WTC11 (cell line): ENCODE measurements at regions not wholly inside any gene's neighbourhood (a gene's known extent, or its start where the extent isn't known, plus 50 kb on each side); places are given as distances from the start of the nearest gene placed in this dataset.

Experiments used
- AFF4 ChIP-seq: sonication (generic); formaldehyde crosslinking; IDR thresholded peaks from 2 replicates; pipeline ENCODE4 v1.8.1; 2023; ENCODE audit warnings: mild to moderate bottlenecking, missing genetic modification reagents, borderline replicate concordance
- ATF3 ChIP-seq: sonication (generic); formaldehyde crosslinking; conservative IDR thresholded peaks from 2 replicates; pipeline ENCODE4 v1.8.1; 2022; ENCODE audit warnings: mild to moderate bottlenecking, missing genetic modification reagents
- CREB1 ChIP-seq: sonication (generic); formaldehyde crosslinking; IDR thresholded peaks from 2 replicates; pipeline ENCODE4 v1.8.0; 2023; ENCODE audit warnings: mild to moderate bottlenecking, missing genetic modification reagents
- HMGA2 ChIP-seq: fragments of 250-450 bp; sonication (Bioruptor Pico); IDR thresholded peaks from 2 replicates; pipeline ENCODE4 v1.4.0; 2021; ENCODE audit warnings: mild to moderate bottlenecking, moderate library complexity
- MAX ChIP-seq: sonication (generic); formaldehyde crosslinking; IDR thresholded peaks from 2 replicates; pipeline ENCODE4 v1.8.0; 2022; ENCODE audit warnings: mild to moderate bottlenecking, missing genetic modification reagents
- MXD4 ChIP-seq: fragments of 250-450 bp; sonication (Bioruptor Pico); IDR thresholded peaks from 2 replicates; pipeline ENCODE4 v1.8.0; 2021; ENCODE audit warnings: mild to moderate bottlenecking, moderate library complexity, borderline replicate concordance
- SMAD4 ChIP-seq: sonication (generic); formaldehyde crosslinking; IDR thresholded peaks from 2 replicates; pipeline ENCODE4 v1.8.0; 2022; ENCODE audit warnings: mild to moderate bottlenecking, missing genetic modification reagents
- ZNF138 ChIP-seq: sonication (generic); formaldehyde crosslinking; conservative IDR thresholded peaks from 2 replicates; pipeline ENCODE4 v1.8.1; 2022; ENCODE audit warnings: mild to moderate bottlenecking, moderate library complexity, missing genetic modification reagents
- ZNF396 ChIP-seq: fragments of 250-450 bp; sonication (Bioruptor Pico); IDR thresholded peaks from 2 replicates; pipeline ENCODE4 v1.8.0; 2021; ENCODE audit warnings: mild to moderate bottlenecking, moderate library complexity, borderline replicate concordance
- TF ChIP-seq, protein P1 (sequence below): fragments of 200-600 bp; IDR thresholded peaks from 2 replicates; pipeline ENCODE4 v1.8.0; 2022; ENCODE audit warnings: antibody characterized with exemption
- TF ChIP-seq, protein P2 (sequence below): sonication (generic); formaldehyde crosslinking; IDR thresholded peaks from 2 replicates; pipeline ENCODE4 v1.8.0; 2022; ENCODE audit warnings: mild to moderate bottlenecking, missing genetic modification reagents

DNA sequence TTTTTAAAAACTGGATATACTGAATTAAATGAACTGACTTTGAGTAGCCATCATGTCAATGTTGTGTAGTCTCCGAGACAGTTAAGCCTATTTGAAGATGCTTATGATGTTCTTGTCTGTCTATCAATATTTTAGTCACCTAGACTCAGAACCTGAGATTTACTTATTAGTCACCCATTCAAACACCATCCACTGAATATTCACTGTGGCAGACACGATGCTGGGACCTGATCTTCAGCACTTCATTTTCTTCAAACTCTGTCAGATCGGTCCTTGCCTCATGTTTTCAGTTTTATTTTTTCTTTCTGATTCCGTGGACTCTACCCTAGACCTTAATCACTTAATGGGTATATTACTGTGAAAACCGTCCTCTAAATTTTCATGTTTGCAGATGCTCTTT lies 123.7 kb upstream of the MCHR2 start:
- TF ChIP-seq, protein P1, sequence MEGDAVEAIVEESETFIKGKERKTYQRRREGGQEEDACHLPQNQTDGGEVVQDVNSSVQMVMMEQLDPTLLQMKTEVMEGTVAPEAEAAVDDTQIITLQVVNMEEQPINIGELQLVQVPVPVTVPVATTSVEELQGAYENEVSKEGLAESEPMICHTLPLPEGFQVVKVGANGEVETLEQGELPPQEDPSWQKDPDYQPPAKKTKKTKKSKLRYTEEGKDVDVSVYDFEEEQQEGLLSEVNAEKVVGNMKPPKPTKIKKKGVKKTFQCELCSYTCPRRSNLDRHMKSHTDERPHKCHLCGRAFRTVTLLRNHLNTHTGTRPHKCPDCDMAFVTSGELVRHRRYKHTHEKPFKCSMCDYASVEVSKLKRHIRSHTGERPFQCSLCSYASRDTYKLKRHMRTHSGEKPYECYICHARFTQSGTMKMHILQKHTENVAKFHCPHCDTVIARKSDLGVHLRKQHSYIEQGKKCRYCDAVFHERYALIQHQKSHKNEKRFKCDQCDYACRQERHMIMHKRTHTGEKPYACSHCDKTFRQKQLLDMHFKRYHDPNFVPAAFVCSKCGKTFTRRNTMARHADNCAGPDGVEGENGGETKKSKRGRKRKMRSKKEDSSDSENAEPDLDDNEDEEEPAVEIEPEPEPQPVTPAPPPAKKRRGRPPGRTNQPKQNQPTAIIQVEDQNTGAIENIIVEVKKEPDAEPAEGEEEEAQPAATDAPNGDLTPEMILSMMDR, result no peak
- TF ChIP-seq MAX, result no peak
- TF ChIP-seq AFF4, result no peak
- no peak for TF ChIP-seq MXD4
- no peak for TF ChIP-seq ATF3 (CRISPR knock-in tag)
- no peak for TF ChIP-seq SMAD4
- TF ChIP-seq ZNF396 (CRISPR knock-in tag), result no peak
- TF ChIP-seq, protein P2, sequence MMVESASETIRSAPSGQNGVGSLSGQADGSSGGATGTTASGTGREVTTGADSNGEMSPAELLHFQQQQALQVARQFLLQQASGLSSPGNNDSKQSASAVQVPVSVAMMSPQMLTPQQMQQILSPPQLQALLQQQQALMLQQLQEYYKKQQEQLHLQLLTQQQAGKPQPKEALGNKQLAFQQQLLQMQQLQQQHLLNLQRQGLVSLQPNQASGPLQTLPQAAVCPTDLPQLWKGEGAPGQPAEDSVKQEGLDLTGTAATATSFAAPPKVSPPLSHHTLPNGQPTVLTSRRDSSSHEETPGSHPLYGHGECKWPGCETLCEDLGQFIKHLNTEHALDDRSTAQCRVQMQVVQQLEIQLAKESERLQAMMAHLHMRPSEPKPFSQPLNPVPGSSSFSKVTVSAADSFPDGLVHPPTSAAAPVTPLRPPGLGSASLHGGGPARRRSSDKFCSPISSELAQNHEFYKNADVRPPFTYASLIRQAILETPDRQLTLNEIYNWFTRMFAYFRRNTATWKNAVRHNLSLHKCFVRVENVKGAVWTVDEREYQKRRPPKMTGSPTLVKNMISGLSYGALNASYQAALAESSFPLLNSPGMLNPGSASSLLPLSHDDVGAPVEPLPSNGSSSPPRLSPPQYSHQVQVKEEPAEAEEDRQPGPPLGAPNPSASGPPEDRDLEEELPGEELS, result no peak
- no peak for TF ChIP-seq ZNF138 (CRISPR knock-in tag)
- TF ChIP-seq CREB1 (CRISPR knock-in tag), result no peak
- no peak for TF ChIP-seq HMGA2 (CRISPR knock-in tag)
